Panc1 (cell line): ENCODE measurements at regions not wholly inside any gene's neighbourhood (a gene's known extent, or its start where the extent isn't known, plus 50 kb on each side); places are given as distances from the start of the nearest gene placed in this dataset.

Source experiments
- ATAC-seq: fragments of 200-7000 bp; cut with Tn5 transposase; 2 replicates; pipeline ENCODE4 v1.9.1; 2020; ENCODE audit warnings: mild to moderate bottlenecking, moderate library complexity
- BruUV-seq: library from RNA; stranded (reverse); fragments of 400-500 nt; replicated peaks from 2 replicates; lab custom pipeline; 2021; lab: Mats Ljungman, UMichigan
- CTCF ChIA-PET: fragments of 300-600 bp; sonication (Branson Sonifier 250); formaldehyde crosslinking; loops from one replicate; lab custom pipeline; 2022; ENCODE audit warnings: antibody characterized with exemption; lab: Charles Lee
- POLR2A ChIA-PET: fragments of 300-600 bp; sonication (Branson Sonifier 250); formaldehyde crosslinking; loops from one replicate; lab custom pipeline; 2022; ENCODE audit warnings: antibody characterized with exemption; lab: Charles Lee
- DNase-seq: peaks from one replicate; pipeline ENCODE4 v3.0.0-alpha.2; 2010; ENCODE audit warnings: low read depth, low spot score
- H3K27ac ChIP-seq: 2 replicates; pipeline ENCODE4 v1.5.1; 2011; ENCODE audit warnings: mild to moderate bottlenecking, low read length, inconsistent platforms
- H3K27me3 ChIP-seq: fragments of 200-500 bp; sonication (Bioruptor generic); 2 replicates; pipeline ENCODE4 v1.6.0; 2014; ENCODE audit warnings: low read length, inconsistent platforms; ENCODE audit not compliant: control insufficient read depth, insufficient read depth
- H3K36me3 ChIP-seq: fragments of 200-500 bp; sonication (Bioruptor generic); 2 replicates; pipeline ENCODE4 v1.5.1; 2014; ENCODE audit warnings: inconsistent platforms, mild to moderate bottlenecking, low read length, moderate library complexity; ENCODE audit not compliant: control insufficient read depth, insufficient read depth
- H3K4me1 ChIP-seq: 2 replicates; pipeline ENCODE4 v1.5.1; 2011; ENCODE audit warnings: inconsistent platforms, mild to moderate bottlenecking, low read length, moderate library complexity; ENCODE audit not compliant: control insufficient read depth, insufficient read depth
- H3K4me3 ChIP-seq, 2 experiments: 2 replicates each; pipeline ENCODE4 v1.5.1; 2011 to 2012; ENCODE audit warnings: low read depth in 2 of 2, low read length in 2 of 2, mild to moderate bottlenecking in 2 of 2, inconsistent platforms in 1 of 2, moderate library complexity in 1 of 2
- H3K9me3 ChIP-seq: fragments of 200-500 bp; sonication (Bioruptor generic); 2 replicates; pipeline ENCODE4 v1.5.1; 2014; ENCODE audit warnings: low read depth, mild to moderate bottlenecking, inconsistent platforms, low read length, moderate library complexity; ENCODE audit not compliant: control insufficient read depth, insufficient read depth
- POLR2AphosphoS5 ChIP-seq: IDR thresholded peaks from 2 replicates; pipeline ENCODE4 v1.6.1; 2012; ENCODE audit warnings: mild to moderate bottlenecking, low read depth, low read length, moderate library complexity
- SIN3A ChIP-seq: IDR thresholded peaks from 2 replicates; pipeline ENCODE4 v1.6.1; 2012; ENCODE audit warnings: low read depth, mild to moderate bottlenecking, low read length, moderate library complexity, borderline replicate concordance; ENCODE audit not compliant: insufficient read depth
- TCF7L2 ChIP-seq: IDR thresholded peaks from 2 replicates; pipeline ENCODE4 v1.6.1; 2011; ENCODE audit warnings: mild to moderate bottlenecking, low read depth, low read length, inconsistent platforms
- in situ Hi-C: cut with HindIII; loops from 2 replicates; pipeline ENCODE4 v1.10.0; 2016; ENCODE audit warnings: low sequenced_read_pairs, low pct_unique_long_range_greater_than_20kb
- intact Hi-C: fragments of 100-400 bp; cut with micrococcal nuclease; formaldehyde crosslinking; loops from one replicate; pipeline ENCODE4 v1.10.0; 2022; ENCODE audit not compliant: unreplicated experiment
- TF ChIP-seq, protein P1 (sequence below), 2 experiments: IDR thresholded peaks; 2 replicates each; pipeline ENCODE4 v1.6.1; 2011 to 2012; ENCODE audit warnings: low read depth in 2 of 2, control low read depth in 1 of 2, low read length in 1 of 2, mild to moderate bottlenecking in 1 of 2, moderate library complexity in 1 of 2; ENCODE audit not compliant: insufficient read depth in 1 of 2
- TF ChIP-seq, protein P2 (sequence below): fragments of 450-650 bp; IDR thresholded peaks from 2 replicates; pipeline ENCODE4 v1.5.1; 2017; ENCODE audit warnings: mild to moderate bottlenecking

GRCh38 chr12:107624493-107624892, 61.1 kb upstream of the PWP1 start:
- no peak for ATAC-seq
- in situ Hi-C loops = no loop called here
- intact Hi-C loops = no loop called here
- ChIA-PET POLR2A (no interaction called here), CTCF (no interaction called here)
- no peak for DNase-seq
- no TSS peak for BruUV-seq
- Histone ChIP-seq H3K27me3 (0 out of 2 replicates have a peak, but pooled peaks cover 2% of the 10 kb centered on the region), H3K9me3 (no peaks in the 10 kb centered on the region), H3K4me3 (no peak overlapping the region), H3K36me3 (no peaks in the 10 kb centered on the region), H3K27ac (no peak overlapping the region), H3K4me1 (no peaks in the 10 kb centered on the region)
- TF ChIP-seq, protein P1, sequence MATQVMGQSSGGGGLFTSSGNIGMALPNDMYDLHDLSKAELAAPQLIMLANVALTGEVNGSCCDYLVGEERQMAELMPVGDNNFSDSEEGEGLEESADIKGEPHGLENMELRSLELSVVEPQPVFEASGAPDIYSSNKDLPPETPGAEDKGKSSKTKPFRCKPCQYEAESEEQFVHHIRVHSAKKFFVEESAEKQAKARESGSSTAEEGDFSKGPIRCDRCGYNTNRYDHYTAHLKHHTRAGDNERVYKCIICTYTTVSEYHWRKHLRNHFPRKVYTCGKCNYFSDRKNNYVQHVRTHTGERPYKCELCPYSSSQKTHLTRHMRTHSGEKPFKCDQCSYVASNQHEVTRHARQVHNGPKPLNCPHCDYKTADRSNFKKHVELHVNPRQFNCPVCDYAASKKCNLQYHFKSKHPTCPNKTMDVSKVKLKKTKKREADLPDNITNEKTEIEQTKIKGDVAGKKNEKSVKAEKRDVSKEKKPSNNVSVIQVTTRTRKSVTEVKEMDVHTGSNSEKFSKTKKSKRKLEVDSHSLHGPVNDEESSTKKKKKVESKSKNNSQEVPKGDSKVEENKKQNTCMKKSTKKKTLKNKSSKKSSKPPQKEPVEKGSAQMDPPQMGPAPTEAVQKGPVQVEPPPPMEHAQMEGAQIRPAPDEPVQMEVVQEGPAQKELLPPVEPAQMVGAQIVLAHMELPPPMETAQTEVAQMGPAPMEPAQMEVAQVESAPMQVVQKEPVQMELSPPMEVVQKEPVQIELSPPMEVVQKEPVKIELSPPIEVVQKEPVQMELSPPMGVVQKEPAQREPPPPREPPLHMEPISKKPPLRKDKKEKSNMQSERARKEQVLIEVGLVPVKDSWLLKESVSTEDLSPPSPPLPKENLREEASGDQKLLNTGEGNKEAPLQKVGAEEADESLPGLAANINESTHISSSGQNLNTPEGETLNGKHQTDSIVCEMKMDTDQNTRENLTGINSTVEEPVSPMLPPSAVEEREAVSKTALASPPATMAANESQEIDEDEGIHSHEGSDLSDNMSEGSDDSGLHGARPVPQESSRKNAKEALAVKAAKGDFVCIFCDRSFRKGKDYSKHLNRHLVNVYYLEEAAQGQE (IDR thresholded peaks at IDR 0.05; ENCODE audit: insufficient read depth in 1 of 2, low read depth in 2 of 2, low read length in 1 of 2) = no peak
- TF ChIP-seq, protein P2, sequence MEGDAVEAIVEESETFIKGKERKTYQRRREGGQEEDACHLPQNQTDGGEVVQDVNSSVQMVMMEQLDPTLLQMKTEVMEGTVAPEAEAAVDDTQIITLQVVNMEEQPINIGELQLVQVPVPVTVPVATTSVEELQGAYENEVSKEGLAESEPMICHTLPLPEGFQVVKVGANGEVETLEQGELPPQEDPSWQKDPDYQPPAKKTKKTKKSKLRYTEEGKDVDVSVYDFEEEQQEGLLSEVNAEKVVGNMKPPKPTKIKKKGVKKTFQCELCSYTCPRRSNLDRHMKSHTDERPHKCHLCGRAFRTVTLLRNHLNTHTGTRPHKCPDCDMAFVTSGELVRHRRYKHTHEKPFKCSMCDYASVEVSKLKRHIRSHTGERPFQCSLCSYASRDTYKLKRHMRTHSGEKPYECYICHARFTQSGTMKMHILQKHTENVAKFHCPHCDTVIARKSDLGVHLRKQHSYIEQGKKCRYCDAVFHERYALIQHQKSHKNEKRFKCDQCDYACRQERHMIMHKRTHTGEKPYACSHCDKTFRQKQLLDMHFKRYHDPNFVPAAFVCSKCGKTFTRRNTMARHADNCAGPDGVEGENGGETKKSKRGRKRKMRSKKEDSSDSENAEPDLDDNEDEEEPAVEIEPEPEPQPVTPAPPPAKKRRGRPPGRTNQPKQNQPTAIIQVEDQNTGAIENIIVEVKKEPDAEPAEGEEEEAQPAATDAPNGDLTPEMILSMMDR = no peak
- TF ChIP-seq SIN3A = no peak
- TF ChIP-seq TCF7L2 = no peak
- no peak for TF ChIP-seq POLR2AphosphoS5

DNA sequence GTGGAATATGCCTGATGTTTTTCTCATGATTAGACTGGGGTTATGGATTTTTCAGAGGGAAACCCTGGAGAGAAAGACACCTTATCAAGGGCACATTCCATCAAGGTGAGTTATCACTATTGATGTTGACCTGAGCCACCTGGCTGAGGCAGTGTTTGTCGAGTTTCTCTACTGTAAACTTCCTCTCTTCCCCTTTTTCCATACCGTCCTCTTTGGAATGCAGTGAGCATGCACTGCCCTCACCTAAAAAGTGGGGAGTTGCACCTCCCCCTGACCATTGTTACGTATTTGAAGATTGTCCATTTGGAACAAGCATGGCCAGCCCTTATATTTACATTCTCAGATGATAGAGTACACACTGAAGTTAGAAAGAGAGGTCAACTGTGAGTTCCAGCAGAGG, 53.9 kb upstream of the PWP1 start:
- DNase-seq = no peak
- intact Hi-C loops = no loop called here
- Histone ChIP-seq H3K36me3 (no peaks in the 10 kb centered on the region), H3K4me3 (no peak overlapping the region), H3K27ac (no peak overlapping the region), H3K9me3 (no peaks in the 10 kb centered on the region), H3K27me3 (no peaks in the 10 kb centered on the region), H3K4me1 (no peaks in the 10 kb centered on the region)
- in situ Hi-C loops = no loop called here
- no TSS peak for BruUV-seq
- TF ChIP-seq, protein P2 = no peak
- TF ChIP-seq POLR2AphosphoS5 = no peak
- POLR2A ChIA-PET = no interaction called here
- ATAC-seq = no peak
- CTCF ChIA-PET = no interaction called here

GRCh38 chr12:107632246-107632645, 53.4 kb upstream of the PWP1 start:
- Histone ChIP-seq H3K9me3 (no peaks in the 10 kb centered on the region), H3K4me3 (no peak overlapping the region), H3K27me3 (no peaks in the 10 kb centered on the region), H3K36me3 (no peaks in the 10 kb centered on the region), H3K4me1 (no peaks in the 10 kb centered on the region), H3K27ac (no peak overlapping the region)
- in situ Hi-C loops = no loop called here
- TF ChIP-seq SIN3A (no peak), POLR2AphosphoS5 (no peak), TCF7L2 (no peak)
- TF ChIP-seq, protein P1 (IDR thresholded peaks at IDR 0.05; ENCODE audit: insufficient read depth in 1 of 2, low read depth in 2 of 2, low read length in 1 of 2) = no peak
- TF ChIP-seq, protein P2 = no peak
- intact Hi-C loops = no loop called here
- no peak for ATAC-seq
- DNase-seq = no peak
- POLR2A ChIA-PET = no interaction called here
- CTCF ChIA-PET = no interaction called here
- no TSS peak for BruUV-seq
